IgD-negative memory B cell (primary cell): ENCODE measurements at regions not wholly inside any gene's neighbourhood (a gene's known extent, or its start where the extent isn't known, plus 50 kb on each side); places are given as distances from the start of the nearest gene placed in this dataset.

Experiments used
- H3K27ac Mint-ChIP-seq, 3 donors: one replicate each; pipeline ENCODE4 v1.8.0; 2020 to 2022; ENCODE audit warnings: mild to moderate bottlenecking in 3 of 3, mixed read lengths in 3 of 3, moderate library complexity in 1 of 3
- H3K27me3 Mint-ChIP-seq: one replicate; pipeline ENCODE4 v1.8.0; 2021; ENCODE audit warnings: mixed read lengths
- H3K36me3 Mint-ChIP-seq: one replicate; pipeline ENCODE4 v1.8.0; 2020; ENCODE audit warnings: mild to moderate bottlenecking, mixed read lengths
- H3K4me1 Mint-ChIP-seq, 3 donors: one replicate each; pipeline ENCODE4 v1.8.0; 2020 to 2022; ENCODE audit warnings: mixed read lengths in 3 of 3, mild to moderate bottlenecking in 1 of 3
- H3K4me3 Mint-ChIP-seq, 4 donors: one replicate each; pipeline ENCODE4 v1.8.0; 2020 to 2022; ENCODE audit warnings: mild to moderate bottlenecking in 4 of 4, mixed read lengths in 4 of 4, moderate library complexity in 3 of 4
- H3K9me3 Mint-ChIP-seq, 3 donors: one replicate each; pipeline ENCODE4 v1.8.0; 2020 to 2021; ENCODE audit warnings: mixed read lengths in 3 of 3, mild to moderate bottlenecking in 1 of 3

DNA sequence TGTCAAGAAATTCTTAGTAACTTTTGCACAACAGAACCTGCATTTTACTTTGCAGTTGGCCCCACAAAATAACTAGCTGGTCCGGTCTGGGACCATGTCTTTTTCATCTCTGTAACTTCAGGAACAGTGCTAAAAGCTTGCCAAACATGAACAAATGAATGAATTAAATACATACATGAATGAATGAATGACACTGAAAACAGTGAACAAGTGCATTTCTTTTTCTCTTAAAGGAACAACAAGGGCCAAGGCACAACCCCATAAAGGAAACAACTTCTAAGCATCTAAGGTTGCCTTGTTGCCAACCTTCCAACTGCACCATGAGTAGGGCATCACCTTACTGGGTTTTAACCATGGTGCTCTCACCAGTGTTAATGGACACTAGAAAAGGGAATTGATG lies 534.4 kb upstream of the PKN2 start:
- no peak overlapping the region for H3K4me3 Mint-ChIP-seq
- peaks cover 0 to 4% (median 2%) of the 10 kb centered on the region in 3 donors for H3K4me1 Mint-ChIP-seq
- H3K36me3 Mint-ChIP-seq = peaks cover 3% of the 10 kb centered on the region
- H3K27ac Mint-ChIP-seq = no peak overlapping the region
- H3K9me3 Mint-ChIP-seq = peaks cover 0 to 2% (median 0%) of the 10 kb centered on the region in 3 donors
- peaks cover 16% of the 10 kb centered on the region for H3K27me3 Mint-ChIP-seq

DNA sequence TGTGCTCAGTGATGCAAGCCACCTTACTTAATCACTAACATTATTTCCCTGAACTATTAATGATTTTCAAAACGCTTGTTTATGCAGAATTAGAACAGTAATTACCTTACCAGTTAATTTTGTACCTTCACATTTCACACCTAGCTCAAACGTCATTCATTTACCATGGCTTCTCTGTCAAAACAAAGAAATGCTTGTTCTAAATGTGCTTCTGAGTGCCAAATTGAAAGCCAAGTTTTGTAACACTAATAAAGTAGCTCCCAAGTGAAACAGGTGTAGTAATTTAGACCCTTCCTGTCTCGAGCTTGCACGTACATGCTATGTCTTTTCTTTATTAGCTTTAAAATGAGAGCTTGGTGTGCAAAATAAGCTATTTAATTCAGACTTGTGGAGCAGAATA lies 533.7 kb upstream of the PKN2 start:
- H3K4me1 Mint-ChIP-seq = peaks cover 0 to 4% (median 2%) of the 10 kb centered on the region in 3 donors
- H3K4me3 Mint-ChIP-seq = no peak overlapping the region
- H3K27me3 Mint-ChIP-seq = peaks cover 10% of the 10 kb centered on the region
- H3K9me3 Mint-ChIP-seq = no peaks in the 10 kb centered on the region
- H3K27ac Mint-ChIP-seq = no peak overlapping the region
- no peaks in the 10 kb centered on the region for H3K36me3 Mint-ChIP-seq

- Mint-ChIP-seq H3K4me3 (no peak overlapping the region), H3K4me1 (no peaks in the 10 kb centered on the region), H3K9me3 (no peaks in the 10 kb centered on the region), H3K27me3 (peaks cover 6% of the 10 kb centered on the region), H3K36me3 (no peaks in the 10 kb centered on the region), H3K27ac (no peak overlapping the region)
Observed at GRCh38 chr1:88163187-88163586, 520.9 kb upstream of the PKN2 start.

- H3K27ac Mint-ChIP-seq = peak overlapping the region in 1 of 3 donors; percentile 24
- H3K27me3 Mint-ChIP-seq = peaks cover 8% of the 10 kb centered on the region
- no peaks in the 10 kb centered on the region for H3K4me1 Mint-ChIP-seq
- H3K4me3 Mint-ChIP-seq = no peak overlapping the region
- no peaks in the 10 kb centered on the region for H3K9me3 Mint-ChIP-seq
- no peaks in the 10 kb centered on the region for H3K36me3 Mint-ChIP-seq
Observed at GRCh38 chr1:88168126-88168525, 515.9 kb upstream of the PKN2 start.

DNA sequence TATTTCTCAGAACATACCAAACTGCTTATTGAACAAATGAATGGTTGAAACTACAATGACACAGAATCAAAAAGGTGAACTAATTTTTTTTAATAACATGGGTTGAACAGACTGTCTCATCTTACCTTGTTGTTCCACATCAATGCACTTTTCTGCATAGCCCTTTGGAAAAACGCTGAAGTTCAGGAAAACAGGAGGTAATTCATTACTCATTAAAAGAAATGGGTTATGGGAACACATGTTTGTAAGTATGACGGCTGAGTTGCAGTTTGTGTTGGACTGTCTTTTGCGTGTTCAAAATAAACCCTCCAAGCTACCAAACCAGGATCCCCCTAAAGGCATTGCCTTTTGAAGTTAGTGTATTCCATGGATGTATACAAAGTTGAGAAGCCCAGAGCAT lies 514.9 kb upstream of the PKN2 start:
- H3K36me3 Mint-ChIP-seq = no peaks in the 10 kb centered on the region
- peaks cover 11% of the 10 kb centered on the region for H3K27me3 Mint-ChIP-seq
- H3K27ac Mint-ChIP-seq = no peak overlapping the region
- H3K4me3 Mint-ChIP-seq = no peak overlapping the region
- no peaks in the 10 kb centered on the region for H3K9me3 Mint-ChIP-seq
- no peaks in the 10 kb centered on the region for H3K4me1 Mint-ChIP-seq

- H3K4me3 Mint-ChIP-seq = no peak overlapping the region
Observed at GRCh38 chr1:88169939-88170338, 514.1 kb upstream of the PKN2 start.

GRCh38 chr1:88175120-88175630 lies 508.9 kb upstream of the PKN2 start:
- peaks cover 5% of the 10 kb centered on the region for H3K27me3 Mint-ChIP-seq
- no peak overlapping the region for H3K27ac Mint-ChIP-seq
- no peaks in the 10 kb centered on the region for H3K4me1 Mint-ChIP-seq
- H3K9me3 Mint-ChIP-seq = no peaks in the 10 kb centered on the region
- peaks cover 2% of the 10 kb centered on the region for H3K36me3 Mint-ChIP-seq
- H3K4me3 Mint-ChIP-seq = no peak overlapping the region

More at GRCh38 chr1:88169939-88170338, 514.1 kb upstream of the PKN2 start:
- no peak overlapping the region for H3K27ac Mint-ChIP-seq
- H3K4me1 Mint-ChIP-seq = no peaks in the 10 kb centered on the region
- H3K27me3 Mint-ChIP-seq = peaks cover 9% of the 10 kb centered on the region
- H3K9me3 Mint-ChIP-seq = no peaks in the 10 kb centered on the region
- H3K36me3 Mint-ChIP-seq = no peaks in the 10 kb centered on the region

- Mint-ChIP-seq H3K27me3 (peaks cover 5% of the 10 kb centered on the region), H3K4me1 (peaks cover 0 to 1% (median 1%) of the 10 kb centered on the region in 3 donors), H3K27ac (no peak overlapping the region)
Observed at GRCh38 chr1:88175631-88176226, 508.3 kb upstream of the PKN2 start.

DNA sequence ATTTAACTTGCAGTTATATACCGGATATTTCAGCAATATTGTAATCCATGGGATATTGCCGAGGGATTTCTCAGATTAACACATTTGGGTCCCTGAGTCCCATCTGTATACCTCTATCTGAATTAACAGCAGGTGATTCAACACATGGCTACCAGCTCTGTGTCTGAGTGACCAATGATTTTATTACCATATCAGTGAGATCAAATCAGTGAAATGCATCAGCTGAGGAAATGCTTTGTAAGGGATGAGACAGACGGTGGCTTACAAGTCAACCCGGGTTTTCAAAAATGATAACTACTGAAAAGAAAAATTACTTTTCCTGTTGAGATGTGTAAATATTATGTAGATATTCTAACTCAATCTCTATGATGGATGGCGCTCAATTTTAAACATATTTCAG lies 504.1 kb upstream of the PKN2 start:
- Mint-ChIP-seq H3K27me3 (no peaks in the 10 kb centered on the region), H3K36me3 (peaks cover 2% of the 10 kb centered on the region), H3K4me1 (peaks cover 0 to 2% (median 1%) of the 10 kb centered on the region in 3 donors), H3K9me3 (no peaks in the 10 kb centered on the region), H3K4me3 (no peak overlapping the region), H3K27ac (peak overlapping the region in 1 of 3 donors; percentile 9)

More at GRCh38 chr1:88175631-88176226, 508.3 kb upstream of the PKN2 start:
- H3K4me3 Mint-ChIP-seq = no peak overlapping the region
- H3K9me3 Mint-ChIP-seq = no peaks in the 10 kb centered on the region
- peaks cover 2% of the 10 kb centered on the region for H3K36me3 Mint-ChIP-seq

GRCh38 chr1:88180449-88181108 lies 503.5 kb upstream of the PKN2 start:
- H3K27ac Mint-ChIP-seq = no peak overlapping the region

DNA sequence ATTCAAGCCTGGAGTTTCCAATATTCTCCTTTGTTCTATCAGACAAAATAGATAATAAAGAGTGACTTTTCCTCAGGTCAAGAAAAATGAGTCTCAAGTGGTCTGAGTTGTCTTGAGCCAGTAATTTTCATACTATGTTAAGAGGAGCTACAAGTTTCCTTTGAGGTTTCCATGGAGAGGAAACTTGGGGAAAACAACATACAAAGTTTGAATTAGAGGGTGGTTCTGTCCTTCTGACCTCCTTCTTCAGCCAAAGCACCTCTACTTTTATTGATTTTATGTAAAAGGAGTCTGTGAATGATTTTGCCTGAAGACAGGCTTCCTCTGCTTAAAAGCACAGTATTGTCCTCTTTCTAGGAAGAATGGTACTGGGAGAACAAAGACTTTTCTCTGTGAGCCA lies 497.2 kb upstream of the PKN2 start:
- Mint-ChIP-seq H3K4me1 (peaks cover 26 to 30% (median 29%) of the 10 kb centered on the region in 3 donors), H3K9me3 (no peaks in the 10 kb centered on the region), H3K36me3 (peaks cover 2% of the 10 kb centered on the region), H3K4me3 (no peak overlapping the region), H3K27me3 (no peaks in the 10 kb centered on the region), H3K27ac (no peak overlapping the region)

More at GRCh38 chr1:88180449-88181108, 503.5 kb upstream of the PKN2 start:
- Mint-ChIP-seq H3K4me3 (no peak overlapping the region), H3K27me3 (no peaks in the 10 kb centered on the region), H3K9me3 (no peaks in the 10 kb centered on the region), H3K4me1 (peaks cover 0 to 2% (median 1%) of the 10 kb centered on the region in 3 donors), H3K36me3 (peaks cover 2% of the 10 kb centered on the region)

GRCh38 chr1:88188038-88188437 lies 496.0 kb upstream of the PKN2 start:
- Mint-ChIP-seq H3K36me3 (peaks cover 5% of the 10 kb centered on the region), H3K4me1 (peaks cover 34 to 40% (median 36%) of the 10 kb centered on the region in 3 donors)

GRCh38 chr1:88189525-88189924 lies 494.5 kb upstream of the PKN2 start:
- H3K9me3 Mint-ChIP-seq = no peaks in the 10 kb centered on the region
- no peak overlapping the region for H3K27ac Mint-ChIP-seq
- peak overlapping the region in 1 of 4 donors; percentile 36 for H3K4me3 Mint-ChIP-seq
- H3K36me3 Mint-ChIP-seq = peaks cover 5% of the 10 kb centered on the region
- peaks cover 36 to 42% (median 36%) of the 10 kb centered on the region in 3 donors for H3K4me1 Mint-ChIP-seq
- H3K27me3 Mint-ChIP-seq = no peaks in the 10 kb centered on the region

More at GRCh38 chr1:88188038-88188437, 496.0 kb upstream of the PKN2 start:
- H3K9me3 Mint-ChIP-seq = no peaks in the 10 kb centered on the region
- H3K27me3 Mint-ChIP-seq = no peaks in the 10 kb centered on the region
- H3K27ac Mint-ChIP-seq = no peak overlapping the region
- H3K4me3 Mint-ChIP-seq = no peak overlapping the region

GRCh38 chr1:88191917-88192316 lies 492.2 kb upstream of the PKN2 start:
- H3K27ac Mint-ChIP-seq = peak overlapping the region; percentile 4 to 91 (median 24)
- H3K27me3 Mint-ChIP-seq = no peaks in the 10 kb centered on the region
- H3K9me3 Mint-ChIP-seq = no peaks in the 10 kb centered on the region
- peaks cover 5% of the 10 kb centered on the region for H3K36me3 Mint-ChIP-seq
- H3K4me1 Mint-ChIP-seq = peaks cover 36 to 43% (median 36%) of the 10 kb centered on the region in 3 donors
- H3K4me3 Mint-ChIP-seq = peak overlapping the region in 3 of 4 donors; percentile 0 to 80 (median 77)

GRCh38 chr1:88194542-88194941 lies 489.5 kb upstream of the PKN2 start:
- no peaks in the 10 kb centered on the region for H3K9me3 Mint-ChIP-seq
- H3K27me3 Mint-ChIP-seq = no peaks in the 10 kb centered on the region
- H3K36me3 Mint-ChIP-seq = peaks cover 3% of the 10 kb centered on the region
- H3K4me3 Mint-ChIP-seq = no peak overlapping the region
- no peak overlapping the region for H3K27ac Mint-ChIP-seq
- peaks cover 27 to 37% (median 32%) of the 10 kb centered on the region in 3 donors for H3K4me1 Mint-ChIP-seq
